ENCODE measurements at regions not wholly inside any gene's neighbourhood (a gene's known extent, or its start where the extent isn't known, plus 50 kb on each side); places are given as distances from the start of the nearest gene placed in this dataset.
"Not testable (repeated sequence)": the region's sequence is repeated elsewhere in the genome, so short reads cannot be mapped to it uniquely, and the experiment has no call there.

- no peak overlapping the region for H3K9ac ChIP-seq
- no peaks in the 10 kb centered on the region for H3K4me1 ChIP-seq (ENCODE audit: low read depth, poor library complexity, severe bottlenecking)
- no peaks in the 10 kb centered on the region for H4K20me1 ChIP-seq (ENCODE audit: insufficient read depth)
- H3K27me3 ChIP-seq (ENCODE audit: insufficient read depth, low read depth), result no peaks in the 10 kb centered on the region
- no peaks in the 10 kb centered on the region for H3K79me2 ChIP-seq (ENCODE audit: insufficient read depth, low read depth)
- H3K36me3 ChIP-seq (ENCODE audit: insufficient read depth), result no peaks in the 10 kb centered on the region
- no peak overlapping the region for H3K4me2 ChIP-seq
- no peak overlapping the region for H2AFZ ChIP-seq (ENCODE audit: low read depth)
- TF ChIP-seq CTCF (conservative IDR thresholded peaks at IDR 0.05; ENCODE audit: low read depth, low read length), result no peak
- no peak overlapping the region for H3K4me3 ChIP-seq (IDR thresholded peaks at IDR 0.05; ENCODE audit: insufficient read depth, low read depth, low read length)
- H3K27ac ChIP-seq, result no peak overlapping the region
Observed at GRCh38 chr13:109400624-109401257, 385.6 kb downstream of the IRS2 start.

- H3K4me2 ChIP-seq, result no peak overlapping the region
- H3K79me2 ChIP-seq (ENCODE audit: insufficient read depth, low read depth), result no peaks in the 10 kb centered on the region
- H3K36me3 ChIP-seq (ENCODE audit: insufficient read depth), result no peaks in the 10 kb centered on the region
- no peak for TF ChIP-seq CTCF (conservative IDR thresholded peaks at IDR 0.05; ENCODE audit: low read depth, low read length)
- no peaks in the 10 kb centered on the region for H4K20me1 ChIP-seq (ENCODE audit: insufficient read depth)
- no peaks in the 10 kb centered on the region for H3K4me1 ChIP-seq (ENCODE audit: low read depth, poor library complexity, severe bottlenecking)
- no peak overlapping the region for H3K27ac ChIP-seq
- no peaks in the 10 kb centered on the region for H3K27me3 ChIP-seq (ENCODE audit: insufficient read depth, low read depth)
- H3K9ac ChIP-seq, result no peak overlapping the region
- no peak overlapping the region for H3K4me3 ChIP-seq (IDR thresholded peaks at IDR 0.05; ENCODE audit: insufficient read depth, low read depth, low read length)
- no peak overlapping the region for H2AFZ ChIP-seq (ENCODE audit: low read depth)
Observed at GRCh38 chr13:109400209-109400608, 386.2 kb downstream of the IRS2 start.

DNA sequence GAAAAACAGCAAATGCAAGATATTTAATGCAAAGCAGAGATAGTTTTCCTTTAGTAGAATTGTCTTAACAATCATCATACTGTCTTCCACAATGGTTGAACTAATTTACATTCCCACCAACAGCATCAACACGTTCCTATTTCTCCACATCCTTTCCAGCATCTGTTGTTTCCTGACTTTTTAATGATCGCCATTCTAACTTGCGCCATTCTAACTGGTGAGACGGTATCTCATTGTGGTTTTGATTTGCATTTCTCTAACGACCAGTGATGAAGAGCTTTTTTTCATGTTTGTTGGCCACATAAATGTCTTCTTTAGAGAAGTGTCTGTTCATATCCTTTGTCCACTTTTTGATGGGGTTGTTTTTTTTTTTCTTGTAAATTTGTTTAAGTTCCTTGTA lies 388.3 kb downstream of the IRS2 start:
- not testable (repeated sequence) for H3K36me3 ChIP-seq (ENCODE audit: insufficient read depth); H3K27me3 ChIP-seq (ENCODE audit: insufficient read depth, low read depth); H2AFZ ChIP-seq (ENCODE audit: low read depth); H3K79me2 ChIP-seq (ENCODE audit: insufficient read depth, low read depth); H3K4me2 ChIP-seq; H3K4me1 ChIP-seq (ENCODE audit: low read depth, poor library complexity, severe bottlenecking); H3K9ac ChIP-seq; H3K4me3 ChIP-seq (IDR thresholded peaks at IDR 0.05; ENCODE audit: insufficient read depth, low read depth, low read length); H3K27ac ChIP-seq; H4K20me1 ChIP-seq (ENCODE audit: insufficient read depth)

DNA sequence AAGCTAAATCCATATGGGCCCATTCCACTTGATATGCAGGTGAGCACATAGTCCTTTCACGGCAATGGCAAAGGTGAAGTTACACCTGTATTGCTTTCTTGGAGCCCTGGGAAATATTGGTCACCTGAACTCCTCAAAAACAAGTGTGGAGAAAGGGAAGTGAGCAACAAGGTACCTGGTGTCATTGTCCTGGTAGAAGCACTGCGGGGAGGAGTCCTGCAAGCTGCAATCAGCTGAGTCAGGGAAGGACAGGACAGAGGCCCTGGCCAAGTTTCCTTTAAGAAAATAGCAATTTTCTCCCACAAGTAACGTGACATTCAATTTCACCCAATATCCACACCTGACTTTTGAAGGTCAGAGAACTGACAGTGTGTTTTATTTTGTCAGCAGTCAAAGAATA lies 389.1 kb downstream of the IRS2 start:
- no peak overlapping the region for H3K4me2 ChIP-seq
- H3K4me3 ChIP-seq (IDR thresholded peaks at IDR 0.05; ENCODE audit: insufficient read depth, low read depth, low read length), result no peak overlapping the region
- H3K27ac ChIP-seq, result no peak overlapping the region
- no peak for TF ChIP-seq CTCF (conservative IDR thresholded peaks at IDR 0.05; ENCODE audit: low read depth, low read length)
- H3K9ac ChIP-seq, result no peak overlapping the region
- H3K79me2 ChIP-seq (ENCODE audit: insufficient read depth, low read depth), result no peaks in the 10 kb centered on the region
- H3K36me3 ChIP-seq (ENCODE audit: insufficient read depth), result no peaks in the 10 kb centered on the region
- H3K4me1 ChIP-seq (ENCODE audit: low read depth, poor library complexity, severe bottlenecking), result no peaks in the 10 kb centered on the region
- no peak overlapping the region for H2AFZ ChIP-seq (ENCODE audit: low read depth)
- no peaks in the 10 kb centered on the region for H4K20me1 ChIP-seq (ENCODE audit: insufficient read depth)
- H3K27me3 ChIP-seq (ENCODE audit: insufficient read depth, low read depth), result no peaks in the 10 kb centered on the region

- Histone ChIP-seq H2AFZ (ENCODE audit: low read depth) (no peak overlapping the region), H3K9ac (no peak overlapping the region), H3K27me3 (ENCODE audit: insufficient read depth, low read depth) (no peaks in the 10 kb centered on the region), H3K4me2 (no peak overlapping the region), H3K36me3 (ENCODE audit: insufficient read depth) (no peaks in the 10 kb centered on the region), H3K79me2 (ENCODE audit: insufficient read depth, low read depth) (no peaks in the 10 kb centered on the region), H3K27ac (no peak overlapping the region), H4K20me1 (ENCODE audit: insufficient read depth) (no peaks in the 10 kb centered on the region), H3K4me1 (ENCODE audit: low read depth, poor library complexity, severe bottlenecking) (no peaks in the 10 kb centered on the region), H3K4me3 (IDR thresholded peaks at IDR 0.05; ENCODE audit: insufficient read depth, low read depth, low read length) (no peak overlapping the region)
- TF ChIP-seq CTCF (conservative IDR thresholded peaks at IDR 0.05; ENCODE audit: low read depth, low read length), result no peak
Observed at GRCh38 chr13:109396266-109396665, 390.1 kb downstream of the IRS2 start.
